ENCODE measurements at regions not wholly inside any gene's neighbourhood (a gene's known extent, or its start where the extent isn't known, plus 50 kb on each side); places are given as distances from the start of the nearest gene placed in this dataset.

GRCh38 chr3:162774613-162775100 is 1278.0 kb downstream of the OTOL1 start:
- H3K4me1 ChIP-seq = no peaks in the 10 kb centered on the region
- H3K36me3 ChIP-seq (replicated peaks in 1 of 2; ENCODE audit: insufficient read depth in 1 of 2, low read depth in 2 of 2) = no peaks in the 10 kb centered on the region
- H3K27me3 ChIP-seq = no peaks in the 10 kb centered on the region
- 60 to 70% methylated on average over 1 of the region's 1 CpG for WGBS, 2 donors
- no peak overlapping the region for H3K27ac ChIP-seq
- intact Hi-C loops (cut with DNase I) = no loop called here
- H3K4me3 ChIP-seq = no peak overlapping the region
- ATAC-seq (no peak), DNase-seq (no peak)
- TF ChIP-seq, protein P1, sequence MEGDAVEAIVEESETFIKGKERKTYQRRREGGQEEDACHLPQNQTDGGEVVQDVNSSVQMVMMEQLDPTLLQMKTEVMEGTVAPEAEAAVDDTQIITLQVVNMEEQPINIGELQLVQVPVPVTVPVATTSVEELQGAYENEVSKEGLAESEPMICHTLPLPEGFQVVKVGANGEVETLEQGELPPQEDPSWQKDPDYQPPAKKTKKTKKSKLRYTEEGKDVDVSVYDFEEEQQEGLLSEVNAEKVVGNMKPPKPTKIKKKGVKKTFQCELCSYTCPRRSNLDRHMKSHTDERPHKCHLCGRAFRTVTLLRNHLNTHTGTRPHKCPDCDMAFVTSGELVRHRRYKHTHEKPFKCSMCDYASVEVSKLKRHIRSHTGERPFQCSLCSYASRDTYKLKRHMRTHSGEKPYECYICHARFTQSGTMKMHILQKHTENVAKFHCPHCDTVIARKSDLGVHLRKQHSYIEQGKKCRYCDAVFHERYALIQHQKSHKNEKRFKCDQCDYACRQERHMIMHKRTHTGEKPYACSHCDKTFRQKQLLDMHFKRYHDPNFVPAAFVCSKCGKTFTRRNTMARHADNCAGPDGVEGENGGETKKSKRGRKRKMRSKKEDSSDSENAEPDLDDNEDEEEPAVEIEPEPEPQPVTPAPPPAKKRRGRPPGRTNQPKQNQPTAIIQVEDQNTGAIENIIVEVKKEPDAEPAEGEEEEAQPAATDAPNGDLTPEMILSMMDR (IDR thresholded peaks at IDR 0.05) = no peak
- TF ChIP-seq POLR2A (IDR thresholded peaks at IDR 0.05) = no peak
- no peaks in the 10 kb centered on the region for H3K9me3 ChIP-seq

- H3K27me3 ChIP-seq = no peaks in the 10 kb centered on the region
- no peaks in the 10 kb centered on the region for H3K4me1 ChIP-seq
- no peak for ATAC-seq
- TF ChIP-seq POLR2A (IDR thresholded peaks at IDR 0.05) = no peak
- TF ChIP-seq, protein P1 (IDR thresholded peaks at IDR 0.05) = no peak
- no peaks in the 10 kb centered on the region for H3K36me3 ChIP-seq (replicated peaks in 1 of 2; ENCODE audit: insufficient read depth in 1 of 2, low read depth in 2 of 2)
- no peak for DNase-seq
- no peak overlapping the region for H3K27ac ChIP-seq
- H3K9me3 ChIP-seq = no peaks in the 10 kb centered on the region
- intact Hi-C loops (cut with DNase I) = no loop called here
- 94 to 96% methylated on average over 3 of the region's 3 CpGs for WGBS, 2 donors
- no peak overlapping the region for H3K4me3 ChIP-seq
Observed at GRCh38 chr3:162776148-162776547, 1279.5 kb downstream of the OTOL1 start.

DNA sequence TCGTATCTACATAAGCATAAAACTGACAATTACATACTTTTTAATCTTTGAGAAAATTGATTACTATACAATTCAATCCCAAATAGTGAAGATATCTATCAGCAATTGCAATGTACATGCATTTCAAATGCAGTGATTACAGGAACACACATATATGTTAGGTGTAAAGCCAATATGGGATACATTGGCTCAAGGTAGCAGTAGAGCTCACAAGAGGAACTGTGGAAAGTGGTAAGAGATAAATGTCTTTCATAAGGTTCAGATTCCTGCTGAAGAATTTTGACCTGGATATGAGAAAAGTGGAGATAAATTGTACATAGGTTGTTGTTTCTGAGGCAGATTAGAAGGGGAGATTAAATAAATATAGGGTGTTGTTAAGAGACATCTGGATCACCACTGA is 1280.5 kb downstream of the OTOL1 start:
- WGBS, 2 donors = 59% methylated on average over 1 of the region's 1 CpG
- TF ChIP-seq POLR2A (IDR thresholded peaks at IDR 0.05) = no peak
- TF ChIP-seq, protein P1 (IDR thresholded peaks at IDR 0.05) = peak in 1 of 7 experiments; percentile 15
- no peak overlapping the region for H3K4me3 ChIP-seq
- H3K27ac ChIP-seq = no peak overlapping the region
- no peaks in the 10 kb centered on the region for H3K9me3 ChIP-seq
- DNase-seq (no peak), ATAC-seq (no peak)
- H3K4me1 ChIP-seq = no peaks in the 10 kb centered on the region
- H3K36me3 ChIP-seq (replicated peaks in 1 of 2; ENCODE audit: insufficient read depth in 1 of 2, low read depth in 2 of 2) = no peaks in the 10 kb centered on the region
- H3K27me3 ChIP-seq = no peaks in the 10 kb centered on the region
- intact Hi-C loops (cut with DNase I) = no loop called here

DNA sequence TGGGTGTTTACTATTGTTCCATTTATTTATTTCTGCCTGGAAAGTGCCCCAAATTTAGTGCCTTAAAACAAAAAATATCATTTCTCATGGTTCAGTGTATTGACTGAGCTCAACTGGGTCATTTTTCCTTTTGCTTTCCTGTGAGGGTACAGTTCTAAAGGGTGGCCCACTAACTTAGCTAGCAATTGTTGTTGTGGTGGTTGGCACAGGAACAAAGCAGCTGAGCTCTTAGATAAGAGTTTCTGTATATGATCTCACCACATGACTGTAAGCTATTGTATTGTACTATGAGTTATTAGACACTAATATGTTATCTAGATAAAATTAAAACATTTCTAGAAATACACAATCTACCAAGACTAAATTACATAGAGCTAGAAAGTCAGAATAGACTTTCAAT is 1283.7 kb downstream of the OTOL1 start:
- ATAC-seq (no peak), DNase-seq (no peak)
- Histone ChIP-seq H3K9me3 (no peaks in the 10 kb centered on the region), H3K27me3 (no peaks in the 10 kb centered on the region), H3K4me3 (no peak overlapping the region), H3K4me1 (no peaks in the 10 kb centered on the region), H3K27ac (no peak overlapping the region), H3K36me3 (replicated peaks in 1 of 2; ENCODE audit: insufficient read depth in 1 of 2, low read depth in 2 of 2) (no peaks in the 10 kb centered on the region)
- intact Hi-C loops (cut with DNase I) = no loop called here
- TF ChIP-seq, protein P1 (IDR thresholded peaks at IDR 0.05) = no peak
- no peak for TF ChIP-seq POLR2A (IDR thresholded peaks at IDR 0.05)

GRCh38 chr3:162799910-162800309 is 1303.3 kb downstream of the OTOL1 start:
- Histone ChIP-seq H3K9me3 (no peaks in the 10 kb centered on the region), H3K27ac (no peak overlapping the region), H3K36me3 (replicated peaks in 1 of 2; ENCODE audit: insufficient read depth in 1 of 2, low read depth in 2 of 2) (no peaks in the 10 kb centered on the region), H3K27me3 (no peaks in the 10 kb centered on the region), H3K4me1 (no peaks in the 10 kb centered on the region), H3K4me3 (no peak overlapping the region)
- ATAC-seq (no peak), DNase-seq (no peak)
- TF ChIP-seq, protein P1 (IDR thresholded peaks at IDR 0.05) = no peak
- no peak for TF ChIP-seq POLR2A (IDR thresholded peaks at IDR 0.05)
- WGBS, 2 donors = 66 to 73% methylated on average over 2 of the region's 2 CpGs
- intact Hi-C loops (cut with DNase I) = no loop called here

All from body of pancreas (tissue), 4 donors.